Smooth muscle cell (in vitro differentiated cells): ENCODE measurements at regions not wholly inside any gene's neighbourhood (a gene's known extent, or its start where the extent isn't known, plus 50 kb on each side); places are given as distances from the start of the nearest gene placed in this dataset.
"Not testable (repeated sequence)": the region's sequence is repeated elsewhere in the genome, so short reads cannot be mapped to it uniquely, and the experiment has no call there.

ENCODE experiments used
- DNase-seq: peaks from one replicate; lab custom pipeline; 2025; ENCODE audit not compliant: unreplicated experiment; lab: John Stamatoyannopoulos, UW
- H2AFZ ChIP-seq: fragments of 200-600 bp; sonication (generic); 2 replicates; pipeline ENCODE4 v1.6.0; 2016; ENCODE audit warnings: antibody characterized with exemption, low read depth, mild to moderate bottlenecking
- H3F3A ChIP-seq: fragments of 200-600 bp; sonication (generic); 2 replicates; pipeline ENCODE4 v1.6.0; 2017; ENCODE audit warnings: antibody characterized with exemption, low read depth
- H3K27ac ChIP-seq: fragments of 200-600 bp; sonication (generic); 2 replicates; pipeline ENCODE4 v1.5.1; 2016; ENCODE audit warnings: low read depth, mild to moderate bottlenecking
- H3K27me3 ChIP-seq: fragments of 200-600 bp; sonication (generic); 2 replicates; pipeline ENCODE4 v1.6.1; 2016; ENCODE audit warnings: low read depth, mild to moderate bottlenecking
- H3K36me3 ChIP-seq: fragments of 200-600 bp; sonication (generic); 2 replicates; pipeline ENCODE4 v1.5.1; 2016; ENCODE audit warnings: low read depth
- H3K4me1 ChIP-seq: fragments of 200-600 bp; sonication (generic); 2 replicates; pipeline ENCODE4 v1.5.1; 2016; ENCODE audit warnings: low read depth
- H3K4me2 ChIP-seq: fragments of 200-600 bp; sonication (generic); 2 replicates; pipeline ENCODE4 v1.6.0; 2016; ENCODE audit warnings: mild to moderate bottlenecking
- H3K4me3 ChIP-seq: fragments of 200-600 bp; sonication (generic); 2 replicates; pipeline ENCODE4 v1.5.1; 2016; ENCODE audit warnings: mild to moderate bottlenecking
- H3K79me2 ChIP-seq: fragments of 200-600 bp; sonication (generic); 2 replicates; pipeline ENCODE4 v1.6.0; 2016; ENCODE audit warnings: low read depth, mild to moderate bottlenecking
- H3K9ac ChIP-seq: fragments of 200-600 bp; sonication (generic); 2 replicates; pipeline ENCODE4 v1.6.0; 2016; ENCODE audit warnings: low read depth
- H3K9me3 ChIP-seq: fragments of 200-600 bp; sonication (generic); replicated peaks from 2 replicates; pipeline ENCODE4 v1.5.1; 2016; ENCODE audit warnings: low read depth
- H4K20me1 ChIP-seq: fragments of 200-600 bp; sonication (generic); 2 replicates; pipeline ENCODE4 v1.6.0; 2016; ENCODE audit warnings: low read depth
- WGBS: methylation state at CpG from one replicate; pipeline ENCODE4 v1.1.7; 2016; ENCODE audit warnings: low lambda C conversion rate; 5-methylcytosine and 5-hydroxymethylcytosine counted together
- TF ChIP-seq, protein P1 (sequence below): fragments of 200-600 bp; sonication (generic); IDR thresholded peaks from 2 replicates; pipeline ENCODE4 v1.5.1; 2017; ENCODE audit warnings: borderline replicate concordance, mild to moderate bottlenecking, antibody characterized with exemption; ENCODE audit not compliant: insufficient read depth, poor library complexity, severe bottlenecking

DNA sequence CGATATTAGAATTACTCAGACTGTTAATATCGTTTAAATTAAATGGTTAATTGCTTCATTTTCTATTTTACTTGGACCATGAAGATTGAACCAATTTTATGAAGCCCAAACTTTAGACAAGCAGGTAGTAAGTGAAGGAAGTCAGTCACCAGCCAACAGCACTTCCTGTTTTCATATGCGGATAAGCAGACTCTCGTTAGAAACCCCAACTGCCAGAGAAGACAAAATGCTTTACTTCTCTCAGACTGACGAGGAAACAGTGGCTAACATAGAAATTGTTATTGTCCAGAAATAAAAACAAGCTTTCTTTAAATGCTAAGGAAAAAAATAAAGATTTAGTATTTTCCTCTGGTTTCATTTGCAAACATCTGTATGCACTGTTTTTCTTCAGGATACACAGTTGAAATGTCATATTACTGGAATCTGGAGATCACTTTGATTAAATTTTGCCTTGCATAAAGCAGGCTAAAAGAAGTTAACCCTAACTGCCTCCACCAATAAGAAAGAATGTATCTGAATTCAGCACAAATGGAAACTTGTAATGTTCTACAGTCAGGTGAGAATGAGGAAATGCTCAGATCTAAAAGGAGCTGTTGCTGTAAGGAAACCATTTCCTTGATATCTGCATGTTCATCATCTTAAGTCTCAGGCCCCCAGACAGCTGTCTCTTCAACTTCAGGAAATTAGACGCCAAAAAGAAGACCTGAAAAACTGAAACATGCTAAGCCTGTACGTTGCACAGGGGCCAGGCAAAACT is 129.8 kb upstream of the SAMSN1 start:
- Histone ChIP-seq H3K9ac (no peak overlapping the region), H3K79me2 (no peaks in the 10 kb centered on the region), H3K4me2 (no peak overlapping the region), H2AFZ (peak overlapping the region; percentile 63), H3K36me3 (no peaks in the 10 kb centered on the region), H3K4me3 (no peak overlapping the region), H3K4me1 (no peaks in the 10 kb centered on the region), H3F3A (no peaks in the 10 kb centered on the region), H3K9me3 (no peaks in the 10 kb centered on the region), H4K20me1 (no peaks in the 10 kb centered on the region), H3K27me3 (no peaks in the 10 kb centered on the region), H3K27ac (no peak overlapping the region)
- TF ChIP-seq, protein P1, sequence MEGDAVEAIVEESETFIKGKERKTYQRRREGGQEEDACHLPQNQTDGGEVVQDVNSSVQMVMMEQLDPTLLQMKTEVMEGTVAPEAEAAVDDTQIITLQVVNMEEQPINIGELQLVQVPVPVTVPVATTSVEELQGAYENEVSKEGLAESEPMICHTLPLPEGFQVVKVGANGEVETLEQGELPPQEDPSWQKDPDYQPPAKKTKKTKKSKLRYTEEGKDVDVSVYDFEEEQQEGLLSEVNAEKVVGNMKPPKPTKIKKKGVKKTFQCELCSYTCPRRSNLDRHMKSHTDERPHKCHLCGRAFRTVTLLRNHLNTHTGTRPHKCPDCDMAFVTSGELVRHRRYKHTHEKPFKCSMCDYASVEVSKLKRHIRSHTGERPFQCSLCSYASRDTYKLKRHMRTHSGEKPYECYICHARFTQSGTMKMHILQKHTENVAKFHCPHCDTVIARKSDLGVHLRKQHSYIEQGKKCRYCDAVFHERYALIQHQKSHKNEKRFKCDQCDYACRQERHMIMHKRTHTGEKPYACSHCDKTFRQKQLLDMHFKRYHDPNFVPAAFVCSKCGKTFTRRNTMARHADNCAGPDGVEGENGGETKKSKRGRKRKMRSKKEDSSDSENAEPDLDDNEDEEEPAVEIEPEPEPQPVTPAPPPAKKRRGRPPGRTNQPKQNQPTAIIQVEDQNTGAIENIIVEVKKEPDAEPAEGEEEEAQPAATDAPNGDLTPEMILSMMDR: no peak
- no peak for DNase-seq
- 71% methylated on average over 7 of the region's 7 CpGs for WGBS

DNA sequence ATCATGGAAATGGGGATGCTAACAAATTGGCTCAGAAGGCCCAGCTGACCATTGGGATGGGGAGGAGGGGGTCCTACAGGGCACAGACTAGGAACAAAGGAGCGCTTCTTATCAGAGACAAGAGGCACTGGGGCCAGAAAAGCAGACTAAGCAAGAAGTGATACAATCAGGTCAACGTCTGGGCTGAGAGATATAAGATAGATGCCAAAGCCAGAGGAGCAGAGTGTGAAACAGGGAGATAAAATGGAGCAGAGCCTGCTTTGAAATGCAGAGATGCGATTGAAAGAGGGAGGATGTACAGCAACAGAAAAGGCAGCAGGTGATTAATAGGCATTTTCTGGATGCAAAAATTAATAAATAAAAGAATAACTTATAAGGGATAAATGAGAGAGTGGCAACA is 127.5 kb upstream of the SAMSN1 start:
- H3F3A ChIP-seq: no peaks in the 10 kb centered on the region
- no peaks in the 10 kb centered on the region for H3K4me1 ChIP-seq
- H4K20me1 ChIP-seq: no peaks in the 10 kb centered on the region
- no peaks in the 10 kb centered on the region for H3K27me3 ChIP-seq
- H3K9ac ChIP-seq: no peak overlapping the region
- H3K36me3 ChIP-seq: no peaks in the 10 kb centered on the region
- no peaks in the 10 kb centered on the region for H3K79me2 ChIP-seq
- H3K9me3 ChIP-seq: no peaks in the 10 kb centered on the region
- H3K4me2 ChIP-seq: no peak overlapping the region
- WGBS: 20% methylated on average over 3 of the region's 3 CpGs
- TF ChIP-seq, protein P1: no peak
- H3K27ac ChIP-seq: no peak overlapping the region
- H2AFZ ChIP-seq: no peak overlapping the region
- no peak for DNase-seq
- no peak overlapping the region for H3K4me3 ChIP-seq

DNA sequence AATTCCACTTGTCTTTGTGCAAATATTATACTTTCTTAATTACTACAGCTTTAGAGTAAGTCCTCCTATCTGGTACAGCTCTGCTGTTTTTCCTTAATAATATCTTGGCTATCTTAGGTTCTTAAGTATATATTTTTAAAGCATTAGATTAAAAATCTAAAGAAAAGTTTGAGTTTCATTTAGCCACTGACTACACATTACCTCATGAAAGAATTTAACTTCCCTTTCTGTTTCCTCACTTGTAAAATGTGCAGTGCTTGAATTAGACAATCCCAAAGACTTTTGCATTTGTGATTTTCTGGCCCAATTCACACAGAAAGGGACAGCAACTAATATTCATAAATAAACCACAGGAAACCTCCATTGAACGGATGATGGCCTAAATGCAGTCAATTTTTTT is 126.4 kb upstream of the SAMSN1 start:
- no peaks in the 10 kb centered on the region for H3K4me1 ChIP-seq
- no peaks in the 10 kb centered on the region for H4K20me1 ChIP-seq
- no peaks in the 10 kb centered on the region for H3F3A ChIP-seq
- H3K9ac ChIP-seq: no peak overlapping the region
- WGBS: 92% methylated on average over 1 of the region's 1 CpG
- H3K79me2 ChIP-seq: no peaks in the 10 kb centered on the region
- H3K36me3 ChIP-seq: no peaks in the 10 kb centered on the region
- H3K4me2 ChIP-seq: no peak overlapping the region
- H3K9me3 ChIP-seq: no peaks in the 10 kb centered on the region
- no peak overlapping the region for H3K4me3 ChIP-seq
- no peak overlapping the region for H2AFZ ChIP-seq
- no peaks in the 10 kb centered on the region for H3K27me3 ChIP-seq
- no peak for DNase-seq
- no peak overlapping the region for H3K27ac ChIP-seq
- TF ChIP-seq, protein P1: no peak

DNA sequence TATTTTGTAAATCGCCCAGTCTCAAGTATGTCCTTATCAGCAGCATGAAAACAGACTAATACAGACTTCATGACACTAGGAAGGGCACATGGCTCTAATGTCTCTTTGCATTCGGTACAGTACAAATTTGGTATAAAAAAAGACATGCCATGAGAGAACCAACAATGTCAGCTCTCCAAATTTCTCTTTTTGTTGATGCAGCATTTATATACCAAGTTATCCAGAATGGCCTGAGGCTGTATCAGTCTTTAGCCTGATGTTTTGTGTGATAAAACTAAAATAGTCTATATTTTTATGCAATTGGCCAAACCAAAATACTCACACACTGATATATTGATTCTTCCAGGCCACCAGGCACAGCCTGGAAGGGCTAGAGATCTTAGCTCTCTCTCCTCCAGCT is 124.3 kb upstream of the SAMSN1 start:
- Histone ChIP-seq H3K79me2 (no peaks in the 10 kb centered on the region), H3K36me3 (no peaks in the 10 kb centered on the region), H2AFZ (no peak overlapping the region), H3K4me2 (no peak overlapping the region), H3K4me1 (no peaks in the 10 kb centered on the region), H3K9me3 (no peaks in the 10 kb centered on the region), H3K9ac (no peak overlapping the region), H3K27me3 (no peaks in the 10 kb centered on the region), H4K20me1 (no peaks in the 10 kb centered on the region), H3K27ac (no peak overlapping the region), H3K4me3 (no peak overlapping the region), H3F3A (no peaks in the 10 kb centered on the region)
- 92% methylated on average over 2 of the region's 2 CpGs for WGBS
- TF ChIP-seq, protein P1: no peak
- DNase-seq: no peak

DNA sequence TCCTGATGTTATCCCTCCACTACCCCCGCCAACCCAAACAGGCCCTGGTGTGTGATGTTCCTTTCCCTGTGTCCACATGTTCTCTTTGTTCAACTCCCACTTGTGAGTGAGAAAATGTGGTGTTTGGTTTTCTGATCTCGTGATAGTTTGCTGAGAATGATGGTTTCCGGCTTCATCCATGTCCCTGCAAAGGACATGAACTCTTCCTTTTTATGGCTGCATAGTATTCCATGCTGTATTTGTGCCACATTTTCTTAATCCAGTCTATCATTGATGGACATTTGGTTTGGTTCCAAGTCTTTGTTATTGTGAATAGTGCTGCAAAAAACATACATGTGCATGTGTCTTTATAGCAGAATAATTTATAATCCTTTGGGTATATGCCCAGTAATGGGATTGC is 123.0 kb upstream of the SAMSN1 start:
- not testable (repeated sequence) for H3K27ac ChIP-seq, DNase-seq, H3K9ac ChIP-seq, H2AFZ ChIP-seq, H3K4me1 ChIP-seq, H3K4me3 ChIP-seq, H3K27me3 ChIP-seq, H3K36me3 ChIP-seq, H4K20me1 ChIP-seq, H3K9me3 ChIP-seq, H3K4me2 ChIP-seq, H3K79me2 ChIP-seq, H3F3A ChIP-seq
- 92% methylated on average over 3 of the region's 3 CpGs for WGBS
